Right lobe of liver (tissue), 6 donors: ENCODE measurements at regions not wholly inside any gene's neighbourhood (a gene's known extent, or its start where the extent isn't known, plus 50 kb on each side); places are given as distances from the start of the nearest gene placed in this dataset.

ENCODE experiments used
- ATAC-seq, 4 donors: fragments of 200-7000 bp; cut with Tn5 transposase; one replicate each; pipeline ENCODE4 v1.9.1; 2020; ENCODE audit warnings: mild to moderate bottlenecking in 4 of 4, moderate library complexity in 4 of 4
- DNase-seq, 3 donors: peaks; one replicate each; pipeline ENCODE4 v3.0.0-alpha.2; 2020
- H3K27ac ChIP-seq, 3 donors: fragments of 200-600 bp; one replicate each; pipeline ENCODE4 v1.8.0; 2022
- H3K27me3 ChIP-seq, 2 donors: fragments of 200-600 bp; one replicate each; pipeline ENCODE4 v1.8.0; 2022
- H3K36me3 ChIP-seq, 4 donors: fragments of 200-600 bp; sonication (generic) in 1 of 4; one replicate each; pipeline versions ENCODE4 v1.5.1 to v1.8.0; 2017 to 2022; ENCODE audit warnings: control low read depth in 1 of 4
- H3K4me1 ChIP-seq, 4 donors: fragments of 200-600 bp; sonication (generic) in 1 of 4; one replicate each; pipeline versions ENCODE4 v1.5.1 to v1.8.0; 2017 to 2022; ENCODE audit warnings: control low read depth in 1 of 4
- H3K4me3 ChIP-seq, 3 donors: fragments of 200-600 bp; one replicate each; pipeline ENCODE4 v1.8.0; 2022
- H3K9me3 ChIP-seq, 4 donors: fragments of 200-600 bp; sonication (generic) in 1 of 4; one replicate each; pipeline versions ENCODE4 v1.5.1 to v1.8.0; 2017 to 2022; ENCODE audit warnings: control low read depth in 1 of 4
- POLR2A ChIP-seq: fragments of 450-650 bp; IDR thresholded peaks from one replicate; pipeline ENCODE4 v1.6.1; 2017; ENCODE audit warnings: antibody characterized with exemption, mild to moderate bottlenecking
- WGBS: methylation state at CpG from one replicate; pipeline ENCODE4 v1.1.6; 2018; ENCODE audit warnings: low coverage, low lambda C conversion rate; ENCODE audit not compliant: insufficient coverage; ENCODE audit errors: missing lambda C conversion rate; 5-methylcytosine and 5-hydroxymethylcytosine counted together
- intact Hi-C, 2 donors: fragments of 100-400 bp; cut with DNase I; formaldehyde crosslinking; loops; one replicate each; pipeline versions ENCODE4 v1.11.2 to v1.14.1; 2022
- TF ChIP-seq, protein P1 (sequence below), 4 donors: fragments of 200-600 bp in 3 of 4; fragments of 450-650 bp in 1 of 4; IDR thresholded peaks; one replicate each; pipeline versions ENCODE4 v1.5.1 to v1.8.0; 2016 to 2022; ENCODE audit warnings: antibody characterized with exemption in 4 of 4, mild to moderate bottlenecking in 2 of 4
- donor health status: DM: no; HTN: yes; CAD: no.
- donor health status: DM: no; HTN: no; CAD: no.
- donor health status: DM: no; HTN: no; CAD: no.
- donor health status: DM: no; HTN: yes; CAD: no.
- donor health status: DM: no; HTN: yes; CAD: no.

- H3K36me3 ChIP-seq, result no peaks in the 10 kb centered on the region
- H3K27ac ChIP-seq, result no peak overlapping the region
- H3K27me3 ChIP-seq, result no peaks in the 10 kb centered on the region
- no peaks in the 10 kb centered on the region for H3K9me3 ChIP-seq
- ATAC-seq (no peak), DNase-seq (no peak)
- TF ChIP-seq, protein P1, sequence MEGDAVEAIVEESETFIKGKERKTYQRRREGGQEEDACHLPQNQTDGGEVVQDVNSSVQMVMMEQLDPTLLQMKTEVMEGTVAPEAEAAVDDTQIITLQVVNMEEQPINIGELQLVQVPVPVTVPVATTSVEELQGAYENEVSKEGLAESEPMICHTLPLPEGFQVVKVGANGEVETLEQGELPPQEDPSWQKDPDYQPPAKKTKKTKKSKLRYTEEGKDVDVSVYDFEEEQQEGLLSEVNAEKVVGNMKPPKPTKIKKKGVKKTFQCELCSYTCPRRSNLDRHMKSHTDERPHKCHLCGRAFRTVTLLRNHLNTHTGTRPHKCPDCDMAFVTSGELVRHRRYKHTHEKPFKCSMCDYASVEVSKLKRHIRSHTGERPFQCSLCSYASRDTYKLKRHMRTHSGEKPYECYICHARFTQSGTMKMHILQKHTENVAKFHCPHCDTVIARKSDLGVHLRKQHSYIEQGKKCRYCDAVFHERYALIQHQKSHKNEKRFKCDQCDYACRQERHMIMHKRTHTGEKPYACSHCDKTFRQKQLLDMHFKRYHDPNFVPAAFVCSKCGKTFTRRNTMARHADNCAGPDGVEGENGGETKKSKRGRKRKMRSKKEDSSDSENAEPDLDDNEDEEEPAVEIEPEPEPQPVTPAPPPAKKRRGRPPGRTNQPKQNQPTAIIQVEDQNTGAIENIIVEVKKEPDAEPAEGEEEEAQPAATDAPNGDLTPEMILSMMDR (IDR thresholded peaks at IDR 0.05), result no peak
- TF ChIP-seq POLR2A, result no peak
- no peaks in the 10 kb centered on the region for H3K4me1 ChIP-seq
- H3K4me3 ChIP-seq, result no peak overlapping the region
- intact Hi-C loops, result no loop called here
Measured at GRCh38 chr11:93274851-93275250, 55.7 kb upstream of the DEUP1 start.

DNA sequence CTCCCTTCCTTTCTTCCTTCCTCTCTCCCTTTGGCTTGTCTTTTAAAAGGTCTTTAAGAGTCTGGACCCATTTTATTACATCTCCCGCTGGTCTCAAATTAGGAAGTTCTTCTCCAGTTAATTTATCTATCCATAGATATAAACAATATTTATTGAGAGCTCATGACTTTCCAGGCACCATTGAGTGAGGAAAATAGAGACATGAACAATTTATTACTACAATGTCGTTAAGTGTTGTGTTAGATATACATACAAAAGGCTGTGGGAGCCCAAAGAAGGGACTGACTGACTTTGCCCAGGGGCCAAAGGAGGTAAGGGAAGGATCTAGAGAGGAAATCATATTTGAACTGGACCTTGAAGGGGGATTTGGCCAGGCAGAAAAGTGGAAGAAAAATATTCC lies 51.6 kb upstream of the DEUP1 start:
- 80% methylated on average over 2 of the region's 2 CpGs for WGBS
- Histone ChIP-seq H3K27me3 (no peaks in the 10 kb centered on the region), H3K4me3 (no peak overlapping the region), H3K4me1 (no peaks in the 10 kb centered on the region), H3K27ac (no peak overlapping the region), H3K9me3 (no peaks in the 10 kb centered on the region), H3K36me3 (no peaks in the 10 kb centered on the region)
- DNase-seq (no peak), ATAC-seq (no peak)
- TF ChIP-seq, protein P1 (IDR thresholded peaks at IDR 0.05), result no peak
- TF ChIP-seq POLR2A, result no peak
- intact Hi-C loops, result no loop called here

GRCh38 chr11:93279851-93280347 lies 50.6 kb upstream of the DEUP1 start:
- Histone ChIP-seq H3K27ac (no peak overlapping the region), H3K4me1 (no peaks in the 10 kb centered on the region), H3K4me3 (no peak overlapping the region), H3K27me3 (no peaks in the 10 kb centered on the region), H3K36me3 (no peaks in the 10 kb centered on the region), H3K9me3 (no peaks in the 10 kb centered on the region)
- TF ChIP-seq, protein P1 (IDR thresholded peaks at IDR 0.05), result no peak
- TF ChIP-seq POLR2A, result no peak
- intact Hi-C loops, result no loop called here
- 80% methylated on average over 1 of the region's 1 CpG for WGBS
- no peak for DNase-seq
- ATAC-seq, result no peak
